ENCODE measurements at regions not wholly inside any gene's neighbourhood (a gene's known extent, or its start where the extent isn't known, plus 50 kb on each side); places are given as distances from the start of the nearest gene placed in this dataset.

DNA sequence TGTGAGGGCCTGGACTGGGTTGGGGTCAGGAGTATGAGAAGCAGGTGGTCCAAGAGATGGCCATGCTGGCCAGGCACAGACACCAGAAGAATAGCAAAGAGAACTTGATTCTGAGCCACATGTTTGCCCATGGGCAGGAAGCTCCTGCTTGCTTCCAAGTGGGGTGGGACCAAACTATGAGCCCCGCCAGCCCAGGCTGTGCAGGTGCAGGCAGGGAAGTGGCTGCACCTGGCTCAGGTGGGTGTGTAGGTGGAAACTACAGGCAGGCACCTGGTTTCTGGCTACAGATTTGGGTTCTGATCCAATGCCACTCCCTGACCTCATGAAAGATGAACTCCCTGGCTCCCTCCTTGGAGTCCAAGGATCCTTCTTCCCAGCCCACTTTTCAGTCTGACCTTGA lies 207.9 kb upstream of the KLF3 start:
- H3K9me3 Mint-ChIP-seq = 0 out of 2 replicates have a peak, but pooled peaks cover 6% of the 10 kb centered on the region
- ChIA-PET CTCF (no interaction called here), POLR2A (no interaction called here)
- H3K27me3 Mint-ChIP-seq (ENCODE audit: low read depth) = no peaks in the 10 kb centered on the region
- H3K4me1 Mint-ChIP-seq = no peaks in the 10 kb centered on the region
- no peak overlapping the region for H3K27ac Mint-ChIP-seq
- H3K4me3 Mint-ChIP-seq = no peak overlapping the region
- no peak for ATAC-seq
- no peak for TF ChIP-seq EMX1 (CRISPR knock-in tag; IDR thresholded peaks at IDR 0.05)
- TF ChIP-seq, protein P1, sequence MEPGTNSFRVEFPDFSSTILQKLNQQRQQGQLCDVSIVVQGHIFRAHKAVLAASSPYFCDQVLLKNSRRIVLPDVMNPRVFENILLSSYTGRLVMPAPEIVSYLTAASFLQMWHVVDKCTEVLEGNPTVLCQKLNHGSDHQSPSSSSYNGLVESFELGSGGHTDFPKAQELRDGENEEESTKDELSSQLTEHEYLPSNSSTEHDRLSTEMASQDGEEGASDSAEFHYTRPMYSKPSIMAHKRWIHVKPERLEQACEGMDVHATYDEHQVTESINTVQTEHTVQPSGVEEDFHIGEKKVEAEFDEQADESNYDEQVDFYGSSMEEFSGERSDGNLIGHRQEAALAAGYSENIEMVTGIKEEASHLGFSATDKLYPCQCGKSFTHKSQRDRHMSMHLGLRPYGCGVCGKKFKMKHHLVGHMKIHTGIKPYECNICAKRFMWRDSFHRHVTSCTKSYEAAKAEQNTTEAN (CRISPR knock-in tag; IDR thresholded peaks at IDR 0.05) = no peak
- TF ChIP-seq HMGA2 (CRISPR knock-in tag; IDR thresholded peaks at IDR 0.05) = no peak
- no peak for TF ChIP-seq GABPB1 (CRISPR knock-in tag; IDR thresholded peaks at IDR 0.05)
- no peak for TF ChIP-seq NR2C2 (CRISPR knock-in tag; IDR thresholded peaks at IDR 0.05)
- TF ChIP-seq, protein P2, sequence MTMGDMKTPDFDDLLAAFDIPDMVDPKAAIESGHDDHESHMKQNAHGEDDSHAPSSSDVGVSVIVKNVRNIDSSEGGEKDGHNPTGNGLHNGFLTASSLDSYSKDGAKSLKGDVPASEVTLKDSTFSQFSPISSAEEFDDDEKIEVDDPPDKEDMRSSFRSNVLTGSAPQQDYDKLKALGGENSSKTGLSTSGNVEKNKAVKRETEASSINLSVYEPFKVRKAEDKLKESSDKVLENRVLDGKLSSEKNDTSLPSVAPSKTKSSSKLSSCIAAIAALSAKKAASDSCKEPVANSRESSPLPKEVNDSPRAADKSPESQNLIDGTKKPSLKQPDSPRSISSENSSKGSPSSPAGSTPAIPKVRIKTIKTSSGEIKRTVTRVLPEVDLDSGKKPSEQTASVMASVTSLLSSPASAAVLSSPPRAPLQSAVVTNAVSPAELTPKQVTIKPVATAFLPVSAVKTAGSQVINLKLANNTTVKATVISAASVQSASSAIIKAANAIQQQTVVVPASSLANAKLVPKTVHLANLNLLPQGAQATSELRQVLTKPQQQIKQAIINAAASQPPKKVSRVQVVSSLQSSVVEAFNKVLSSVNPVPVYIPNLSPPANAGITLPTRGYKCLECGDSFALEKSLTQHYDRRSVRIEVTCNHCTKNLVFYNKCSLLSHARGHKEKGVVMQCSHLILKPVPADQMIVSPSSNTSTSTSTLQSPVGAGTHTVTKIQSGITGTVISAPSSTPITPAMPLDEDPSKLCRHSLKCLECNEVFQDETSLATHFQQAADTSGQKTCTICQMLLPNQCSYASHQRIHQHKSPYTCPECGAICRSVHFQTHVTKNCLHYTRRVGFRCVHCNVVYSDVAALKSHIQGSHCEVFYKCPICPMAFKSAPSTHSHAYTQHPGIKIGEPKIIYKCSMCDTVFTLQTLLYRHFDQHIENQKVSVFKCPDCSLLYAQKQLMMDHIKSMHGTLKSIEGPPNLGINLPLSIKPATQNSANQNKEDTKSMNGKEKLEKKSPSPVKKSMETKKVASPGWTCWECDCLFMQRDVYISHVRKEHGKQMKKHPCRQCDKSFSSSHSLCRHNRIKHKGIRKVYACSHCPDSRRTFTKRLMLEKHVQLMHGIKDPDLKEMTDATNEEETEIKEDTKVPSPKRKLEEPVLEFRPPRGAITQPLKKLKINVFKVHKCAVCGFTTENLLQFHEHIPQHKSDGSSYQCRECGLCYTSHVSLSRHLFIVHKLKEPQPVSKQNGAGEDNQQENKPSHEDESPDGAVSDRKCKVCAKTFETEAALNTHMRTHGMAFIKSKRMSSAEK (CRISPR knock-in tag; IDR thresholded peaks at IDR 0.05; ENCODE audit: borderline replicate concordance) = no peak
- TF ChIP-seq ESRRA (CRISPR knock-in tag; IDR thresholded peaks at IDR 0.05; ENCODE audit: borderline replicate concordance) = no peak
- no peak for TF ChIP-seq RORB (CRISPR knock-in tag; IDR thresholded peaks at IDR 0.05)
- TF ChIP-seq ZNF263 (CRISPR knock-in tag; IDR thresholded peaks at IDR 0.05; ENCODE audit: low read depth) = no peak
- no peak for TF ChIP-seq AR (CRISPR knock-in tag; IDR thresholded peaks at IDR 0.05)
- TF ChIP-seq ATF6 (CRISPR knock-in tag; IDR thresholded peaks at IDR 0.05) = no peak
- TF ChIP-seq CREB1 (CRISPR knock-in tag; IDR thresholded peaks at IDR 0.05) = no peak
- no peak for DNase-seq (ENCODE audit: low spot score)
- no peaks in the 10 kb centered on the region for H3K36me3 Mint-ChIP-seq

DNA sequence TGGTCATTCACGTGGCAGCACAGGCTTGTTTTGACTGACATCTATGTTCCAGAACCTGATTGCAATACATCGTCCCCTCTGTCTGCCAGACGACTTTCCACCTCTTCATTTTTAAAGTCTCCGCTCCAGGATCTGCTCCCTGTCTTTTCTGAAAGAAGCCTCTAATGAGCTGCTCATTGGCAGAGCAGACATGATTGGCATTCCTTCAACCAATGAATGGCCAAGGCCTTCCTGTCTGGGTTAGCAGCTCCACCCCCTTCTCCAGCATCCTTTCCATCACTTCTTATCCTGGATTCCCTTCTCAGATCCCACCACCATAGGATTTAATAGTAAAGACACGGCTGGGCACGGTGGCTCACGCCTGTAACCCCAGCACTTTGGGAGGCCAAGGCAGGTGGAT lies 202.7 kb upstream of the KLF3 start:
- H3K27me3 Mint-ChIP-seq (ENCODE audit: low read depth) = no peaks in the 10 kb centered on the region
- ATAC-seq (peak; percentile 39; the same call in 1 of the 2 replicates), DNase-seq (ENCODE audit: low spot score) (no peak)
- POLR2A ChIA-PET = interaction anchor here (0.7 kb wide), 1 partner anchor 283 kb away, joined by 4 read pairs; no protein-coding TSS in a partner anchor
- H3K27ac Mint-ChIP-seq = no peak overlapping the region
- CTCF ChIA-PET = interaction anchor here (0.7 kb wide), 1 partner anchor 11 kb away, joined by 6 read pairs; no protein-coding TSS in a partner anchor
- no peak overlapping the region for H3K4me3 Mint-ChIP-seq
- H3K4me1 Mint-ChIP-seq = peaks cover 6% of the 10 kb centered on the region
- H3K9me3 Mint-ChIP-seq = peaks cover under 1% of the 10 kb centered on the region; the same call in 1 of the 2 replicates
- H3K36me3 Mint-ChIP-seq = no peaks in the 10 kb centered on the region
- TF ChIP-seq NFYB (CRISPR knock-in tag; conservative IDR thresholded peaks at IDR 0.05; ENCODE audit: low read depth) = peak; percentile 57; the same call in 1 of the 2 replicates
- no peak for TF ChIP-seq ETV6 (CRISPR knock-in tag; IDR thresholded peaks at IDR 0.05)
- TF ChIP-seq ZNF425 (CRISPR knock-in tag; conservative IDR thresholded peaks at IDR 0.05) = no peak
- TF ChIP-seq, protein P3, sequence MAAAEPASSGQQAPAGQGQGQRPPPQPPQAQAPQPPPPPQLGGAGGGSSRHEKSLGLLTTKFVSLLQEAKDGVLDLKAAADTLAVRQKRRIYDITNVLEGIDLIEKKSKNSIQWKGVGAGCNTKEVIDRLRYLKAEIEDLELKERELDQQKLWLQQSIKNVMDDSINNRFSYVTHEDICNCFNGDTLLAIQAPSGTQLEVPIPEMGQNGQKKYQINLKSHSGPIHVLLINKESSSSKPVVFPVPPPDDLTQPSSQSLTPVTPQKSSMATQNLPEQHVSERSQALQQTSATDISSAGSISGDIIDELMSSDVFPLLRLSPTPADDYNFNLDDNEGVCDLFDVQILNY (CRISPR knock-in tag; IDR thresholded peaks at IDR 0.05) = no peak
- no peak for TF ChIP-seq PRDM15 (CRISPR knock-in tag; IDR thresholded peaks at IDR 0.05)
- no peak for TF ChIP-seq NR3C1 (CRISPR knock-in tag; conservative IDR thresholded peaks at IDR 0.05; ENCODE audit: low read depth)
- no peak for TF ChIP-seq ZNF121 (CRISPR knock-in tag; IDR thresholded peaks at IDR 0.05)
